ENCODE measurements at regions not wholly inside any gene's neighbourhood (a gene's known extent, or its start where the extent isn't known, plus 50 kb on each side); places are given as distances from the start of the nearest gene placed in this dataset.
"Not testable (repeated sequence)": the region's sequence is repeated elsewhere in the genome, so short reads cannot be mapped to it uniquely, and the experiment has no call there.

DNA sequence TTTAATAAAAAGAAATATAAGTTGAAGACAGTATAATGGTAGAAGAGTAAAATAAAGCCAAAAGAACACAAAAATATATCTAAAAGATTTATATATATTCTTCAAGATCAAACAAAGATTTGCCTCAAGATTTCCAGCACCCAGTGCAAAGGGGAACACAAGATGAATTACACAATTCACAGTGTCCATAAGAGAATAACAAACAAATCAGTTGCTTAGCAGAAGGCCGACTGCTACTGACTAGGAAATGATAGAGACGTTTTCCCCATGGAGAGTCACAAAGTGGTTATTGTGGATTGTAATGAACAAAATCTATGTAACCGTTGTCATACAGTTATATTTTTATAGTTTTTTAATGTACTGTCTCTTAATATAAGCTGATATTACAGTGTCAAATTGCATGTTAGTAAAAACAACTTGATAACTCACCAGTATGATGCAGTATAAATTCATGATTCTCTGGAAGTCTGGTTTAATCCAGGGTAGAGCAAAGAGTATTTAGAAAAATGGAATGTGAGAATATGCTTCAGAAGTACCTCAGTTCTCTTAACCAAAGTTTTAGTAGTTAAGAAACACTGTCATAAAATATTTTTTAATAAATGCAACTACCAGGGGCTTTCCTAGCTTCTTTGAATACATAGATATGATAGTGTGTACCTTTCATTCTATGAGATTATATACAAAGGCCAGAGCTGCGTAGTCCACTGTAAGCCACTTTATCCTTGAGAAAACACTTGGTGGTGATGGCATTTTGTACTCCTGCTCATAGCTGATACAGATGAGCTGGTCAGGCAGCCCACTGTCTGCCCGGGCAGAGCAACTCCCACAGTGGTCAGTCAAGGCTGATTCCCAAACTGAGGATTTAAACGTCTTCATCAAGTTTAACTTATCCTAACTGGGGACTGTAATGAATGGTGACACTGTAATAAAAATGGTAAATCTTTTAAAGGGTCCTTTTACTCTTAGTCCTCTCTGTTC, 180.5 kb upstream of the DTNA start:
- FAIRE-seq, result no peak

GRCh38 chr18:34531110-34531509, 179.0 kb upstream of the DTNA start:
- no peak for FAIRE-seq

GRCh38 chr18:34534642-34535041, 175.5 kb upstream of the DTNA start:
- not testable (repeated sequence) for FAIRE-seq

DNA sequence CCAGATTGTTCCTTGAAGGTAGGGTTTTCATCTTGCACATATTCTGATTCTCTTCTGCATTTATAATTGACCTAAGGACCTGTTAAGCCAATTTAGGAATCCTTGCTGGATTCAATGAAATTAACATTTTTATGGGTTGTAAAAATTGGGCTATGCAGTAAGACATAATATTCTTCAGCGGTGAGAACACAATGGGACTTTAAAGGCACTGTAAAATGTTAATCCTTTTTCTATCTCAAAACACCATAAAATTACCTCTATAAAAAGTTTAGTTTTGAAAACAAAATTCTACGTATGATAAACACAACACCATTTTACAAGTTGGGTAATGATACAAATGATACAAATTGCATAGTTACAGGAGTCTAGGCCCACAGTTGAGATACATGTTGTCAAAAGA, 169.2 kb upstream of the DTNA start:
- no peak for FAIRE-seq

- no peak for FAIRE-seq
These were observed 167.5 kb upstream of the DTNA start for GRCh38 chr18:34542625-34543024.

DNA sequence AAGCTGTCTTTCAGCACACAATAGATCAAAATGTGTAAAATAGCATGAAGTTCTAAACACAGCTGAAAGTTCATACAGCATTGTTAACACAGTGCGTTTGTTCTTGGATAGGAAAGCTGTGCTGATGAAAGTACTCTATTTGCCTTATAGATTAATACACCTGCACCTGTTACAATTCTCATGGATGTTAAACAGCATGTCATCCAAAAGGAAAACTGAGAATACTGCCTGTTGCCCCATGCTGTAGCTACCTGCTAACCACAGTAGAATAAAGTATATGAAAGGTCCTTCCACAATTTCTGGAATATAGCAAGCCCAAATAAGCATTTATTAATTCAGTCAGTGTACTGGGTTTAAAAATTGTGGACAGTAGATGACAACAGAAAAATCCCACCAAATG, 166.7 kb upstream of the DTNA start:
- no peak for FAIRE-seq

DNA sequence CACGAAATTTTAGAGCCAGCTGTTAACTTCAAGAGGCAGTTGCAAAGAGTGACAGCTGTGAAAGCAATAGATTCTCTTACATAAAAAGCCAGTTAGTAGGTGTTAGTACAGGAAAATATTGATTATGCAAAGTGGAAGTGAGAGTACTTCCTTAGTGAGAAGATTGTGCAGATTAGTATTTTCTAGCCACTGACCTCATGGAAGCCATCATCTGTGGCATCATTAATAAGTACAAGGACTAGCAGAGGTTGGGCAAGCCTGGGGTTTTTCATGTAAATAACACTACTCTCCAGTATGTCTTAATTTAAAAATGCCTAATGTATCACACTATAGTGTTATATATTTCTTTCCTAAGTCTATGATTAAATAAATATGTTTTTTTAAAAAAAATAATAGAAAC, 166.2 kb upstream of the DTNA start:
- FAIRE-seq, result no peak

GRCh38 chr18:34544930-34545329, 165.2 kb upstream of the DTNA start:
- no peak for FAIRE-seq

GRCh38 chr18:34548120-34548972, 161.8 kb upstream of the DTNA start:
- FAIRE-seq, result no peak

- FAIRE-seq, result no peak
These were observed 161.2 kb upstream of the DTNA start for GRCh38 chr18:34548973-34549294.

DNA sequence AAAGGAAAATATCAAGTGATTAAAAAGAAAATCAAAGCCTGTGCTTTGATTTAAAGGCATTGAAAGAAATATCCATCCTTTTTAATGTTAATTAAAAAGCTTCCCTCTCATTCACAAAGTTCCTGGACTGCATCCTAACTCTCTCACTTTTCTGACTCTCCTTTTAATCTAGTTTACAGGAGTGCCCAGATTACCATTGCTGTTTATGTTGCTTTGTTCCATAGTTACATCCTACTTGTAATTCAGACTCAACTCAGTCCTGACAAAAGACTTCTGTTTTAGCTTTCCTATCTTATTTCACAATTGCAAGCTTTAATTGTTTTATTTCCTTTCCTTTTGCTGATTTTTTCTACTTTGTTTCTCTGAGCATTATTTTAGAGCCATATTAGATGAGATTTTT, 160.7 kb upstream of the DTNA start:
- no peak for FAIRE-seq

DNA sequence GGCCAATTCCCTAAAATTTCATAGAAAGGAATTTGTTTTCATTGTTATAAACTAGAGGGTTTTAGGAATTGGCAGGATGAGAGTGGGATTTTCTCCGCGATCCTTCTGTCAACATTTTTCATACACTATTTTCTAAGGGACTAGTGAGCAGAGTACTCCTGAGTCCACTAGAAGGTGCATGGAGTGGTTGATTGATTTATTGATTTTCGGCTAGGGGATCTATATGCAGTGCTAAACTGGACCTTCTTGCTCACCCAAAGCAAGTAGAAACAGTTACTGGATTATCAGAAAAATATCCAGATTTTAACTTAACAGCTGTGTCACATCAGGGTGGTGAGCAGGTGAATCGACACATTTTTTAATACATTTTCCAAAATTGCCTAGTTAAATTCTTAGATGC, 159.9 kb upstream of the DTNA start:
- no peak for FAIRE-seq

DNA sequence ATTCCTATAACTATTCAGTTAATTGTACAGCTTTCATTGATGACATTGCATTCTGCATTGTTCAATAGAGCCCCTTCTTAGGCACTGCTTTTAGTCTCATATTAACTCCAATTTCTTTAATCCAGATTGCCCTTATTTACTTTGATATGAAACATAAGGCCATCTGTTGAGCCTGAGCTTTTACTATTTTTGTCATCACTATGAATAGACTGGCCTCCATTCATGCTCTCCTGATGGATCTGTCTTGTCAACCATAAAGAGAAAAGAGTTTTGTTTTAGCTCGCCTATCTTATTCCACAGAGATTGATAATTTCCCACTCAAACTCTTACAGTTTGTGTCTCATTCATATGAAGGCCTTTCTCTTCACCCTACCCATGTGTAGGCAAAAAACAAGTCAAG, 159.2 kb upstream of the DTNA start:
- FAIRE-seq, result no peak

DNA sequence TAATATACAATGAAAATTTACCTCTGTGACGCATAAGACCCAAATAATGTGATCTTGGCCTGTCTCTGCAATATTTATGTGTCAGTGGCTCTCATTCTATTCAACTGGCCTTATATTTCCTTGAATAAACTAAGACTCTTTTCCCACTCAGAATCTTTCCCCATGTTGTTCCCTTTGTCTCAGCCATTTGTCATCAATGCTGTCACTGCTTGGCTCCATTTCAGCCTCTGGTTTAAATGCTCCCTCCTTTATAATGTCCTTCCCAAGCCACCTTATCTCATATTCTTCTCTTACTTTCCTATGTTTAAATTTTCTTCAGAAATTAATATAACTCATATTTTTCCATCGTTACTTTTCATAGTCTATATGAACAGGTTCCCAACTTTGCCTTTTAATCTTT, 158.3 kb upstream of the DTNA start:
- no peak for FAIRE-seq

GRCh38 chr18:34562252-34562870, 147.7 kb upstream of the DTNA start:
- FAIRE-seq, result no peak

GRCh38 chr18:34567857-34568256, 142.2 kb upstream of the DTNA start:
- no peak for FAIRE-seq

- FAIRE-seq, result no peak
These were observed 133.5 kb upstream of the DTNA start for GRCh38 chr18:34576622-34577021.

DNA sequence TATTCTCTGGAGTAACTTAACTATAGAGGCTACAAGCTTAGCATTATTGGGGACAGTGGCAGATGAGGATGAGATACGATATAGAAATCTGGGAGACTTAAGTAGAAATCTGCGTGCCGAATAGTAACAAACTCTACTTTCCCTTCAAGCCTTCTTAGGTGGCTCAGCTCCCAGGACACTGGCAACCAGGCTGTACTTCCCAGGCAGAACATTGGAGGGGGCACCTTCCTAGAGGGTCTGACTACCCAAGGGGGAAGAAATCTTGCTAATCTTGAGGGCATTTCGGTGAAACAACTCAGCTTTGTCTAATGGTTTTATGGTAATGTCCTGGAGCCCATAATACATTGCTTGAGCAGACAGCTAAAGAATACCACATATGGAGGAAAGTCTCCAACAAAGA, 126.2 kb upstream of the DTNA start:
- FAIRE-seq, result no peak

DNA sequence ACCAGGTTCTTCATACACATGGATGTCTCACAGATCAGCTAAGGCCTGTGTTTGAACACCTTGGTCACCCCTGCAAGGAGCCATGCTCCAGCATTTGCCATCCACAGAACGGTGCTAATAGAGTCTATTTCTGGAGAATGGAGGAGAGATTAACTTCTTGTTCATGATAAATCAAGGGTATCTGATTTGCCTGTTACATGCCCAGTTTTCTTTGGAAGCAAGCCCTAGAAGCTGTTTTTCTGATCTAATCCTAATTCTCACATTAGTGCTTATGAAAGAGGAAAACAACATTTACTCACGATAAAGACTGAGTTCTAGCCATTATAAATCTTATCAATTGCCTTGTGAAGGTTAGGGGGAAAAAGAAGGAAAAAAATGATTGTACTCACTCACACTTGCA, 119.6 kb upstream of the DTNA start:
- no peak for FAIRE-seq

GRCh38 chr18:34591920-34592444, 118.1 kb upstream of the DTNA start:
- FAIRE-seq, result no peak

DNA sequence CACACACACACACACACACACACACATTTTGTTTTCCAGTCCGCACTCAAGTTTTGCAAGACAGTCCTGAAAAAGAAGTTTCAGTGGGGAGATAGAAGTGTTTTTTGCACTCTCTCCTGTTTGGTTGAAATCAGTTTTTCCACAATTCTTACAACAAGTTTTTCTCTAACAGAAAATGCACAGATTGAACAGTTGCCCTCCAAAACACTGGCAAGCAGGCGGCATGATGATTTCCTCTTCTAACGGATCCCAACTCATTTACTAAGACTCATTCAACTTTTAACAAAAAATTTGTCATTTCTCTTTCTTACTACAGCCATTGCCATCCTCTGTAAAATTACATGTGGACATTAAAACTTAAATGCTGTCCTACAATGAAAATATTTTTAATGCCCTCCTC, 117.6 kb upstream of the DTNA start:
- FAIRE-seq, result no peak

- no peak for FAIRE-seq
These were observed 117.1 kb upstream of the DTNA start for GRCh38 chr18:34592961-34593382.

DNA sequence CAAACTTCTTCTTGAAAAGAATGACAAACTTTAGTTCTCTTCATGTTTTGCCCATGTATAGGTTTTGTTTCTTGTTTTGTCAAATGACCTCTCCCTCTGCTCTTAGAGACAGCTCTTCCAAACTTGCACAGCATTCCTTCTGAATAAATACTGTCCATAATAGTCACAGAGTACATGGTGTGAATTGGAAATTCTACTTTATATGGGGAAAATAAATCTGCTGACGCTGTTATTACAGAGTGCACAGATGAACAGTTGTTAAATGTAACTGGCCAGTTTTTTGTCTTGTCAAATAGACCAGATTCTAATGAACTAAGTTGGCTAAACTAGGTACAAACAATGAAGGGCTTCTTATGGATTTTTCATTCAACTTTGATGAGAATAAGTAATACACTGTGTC, 115.8 kb upstream of the DTNA start:
- FAIRE-seq, result no peak
